Coronary artery (tissue), 2 donors: ENCODE measurements at regions not wholly inside any gene's neighbourhood (a gene's known extent, or its start where the extent isn't known, plus 50 kb on each side); places are given as distances from the start of the nearest gene placed in this dataset.
A peak's percentile ranks its signal among the peaks of the same experiment; 100 is the strongest.

Experiments used
- DNase-seq: peaks from one replicate; pipeline ENCODE4 v3.0.0-alpha.2; 2017; ENCODE audit warnings: low spot score
- H3K27ac ChIP-seq, 2 donors: fragments of 200-600 bp; sonication (generic); one replicate each; pipeline ENCODE4 v1.5.1; 2016 to 2019
- H3K4me3 ChIP-seq: fragments of 200-600 bp; sonication (generic); 2 replicates; pipeline ENCODE4 v1.5.1; 2016; ENCODE audit warnings: mild to moderate bottlenecking, moderate library complexity
- CTCF ChIP-seq: fragments of 200-600 bp; sonication (generic); IDR thresholded peaks from one replicate; pipeline ENCODE4 v1.5.1; 2019; ENCODE audit warnings: antibody characterized with exemption

GRCh38 chr4:81756042-81756441, 284.3 kb upstream of the RASGEF1B start:
- DNase-seq, result no peak
- no peak for TF ChIP-seq CTCF
- no peak overlapping the region for H3K4me3 ChIP-seq
- no peak overlapping the region for H3K27ac ChIP-seq

GRCh38 chr4:81754169-81754568, 282.5 kb upstream of the RASGEF1B start:
- no peak for TF ChIP-seq CTCF
- no peak for DNase-seq
- no peak overlapping the region for H3K27ac ChIP-seq
- H3K4me3 ChIP-seq, result no peak overlapping the region

GRCh38 chr4:81751531-81752289, 280.0 kb upstream of the RASGEF1B start:
- DNase-seq, result no peak
- Histone ChIP-seq H3K27ac (no peak overlapping the region), H3K4me3 (no peak overlapping the region)
- no peak for TF ChIP-seq CTCF

GRCh38 chr4:81747242-81747930, 275.7 kb upstream of the RASGEF1B start:
- no peak for TF ChIP-seq CTCF
- Histone ChIP-seq H3K27ac (peak overlapping the region in 1 of 2 donors; percentile 34), H3K4me3 (no peak overlapping the region)
- DNase-seq, result no peak

- no peak for TF ChIP-seq CTCF
- DNase-seq, result no peak
- Histone ChIP-seq H3K27ac (no peak overlapping the region), H3K4me3 (no peak overlapping the region)
Observed at GRCh38 chr4:81746773-81747172, 275.1 kb upstream of the RASGEF1B start.

- DNase-seq, result no peak
- no peak for TF ChIP-seq CTCF
- Histone ChIP-seq H3K4me3 (no peak overlapping the region), H3K27ac (no peak overlapping the region)
Observed at GRCh38 chr4:81746071-81746470, 274.4 kb upstream of the RASGEF1B start.

GRCh38 chr4:81745050-81745449, 273.3 kb upstream of the RASGEF1B start:
- TF ChIP-seq CTCF, result no peak
- DNase-seq, result no peak

More at GRCh38 chr4:81745050-81745449, 273.3 kb upstream of the RASGEF1B start:
- Histone ChIP-seq H3K27ac (no peak overlapping the region), H3K4me3 (no peak overlapping the region)
